IMR-90 (cell line): ENCODE measurements at regions not wholly inside any gene's neighbourhood (a gene's known extent, or its start where the extent isn't known, plus 50 kb on each side); places are given as distances from the start of the nearest gene placed in this dataset.

Experiments
- BHLHE40 ChIP-seq: fragments of 150-350 bp; IDR thresholded peaks from 2 replicates; pipeline ENCODE4 v1.6.1; 2016; ENCODE audit warnings: mild to moderate bottlenecking, low read depth, low read length
- CEBPB ChIP-seq: IDR thresholded peaks from 2 replicates; pipeline ENCODE4 v1.6.1; 2012; ENCODE audit warnings: low read depth, low read length, improper control_type of control experiment
- CTCF ChIP-seq: conservative IDR thresholded peaks from 2 replicates; pipeline ENCODE4 v1.5.1; 2012; ENCODE audit warnings: mild to moderate bottlenecking, low read depth, low read length, improper control_type of control experiment
- FOS ChIP-seq: fragments of 150-350 bp; IDR thresholded peaks from 2 replicates; pipeline ENCODE4 v1.6.1; 2016; ENCODE audit warnings: low read depth, low read length
- MAFK ChIP-seq: IDR thresholded peaks from 2 replicates; pipeline ENCODE4 v1.6.1; 2012; ENCODE audit warnings: low read depth, low read length, improper control_type of control experiment
- MAZ ChIP-seq: IDR thresholded peaks from 2 replicates; pipeline ENCODE4 v1.6.1; 2012; ENCODE audit warnings: low read depth, mild to moderate bottlenecking, low read length, improper control_type of control experiment, moderate library complexity, borderline replicate concordance
- MXI1 ChIP-seq: IDR thresholded peaks from 2 replicates; pipeline ENCODE4 v1.6.1; 2012; ENCODE audit warnings: low read depth, mild to moderate bottlenecking, low read length, moderate library complexity, borderline replicate concordance
- NFE2L2 ChIP-seq: fragments of 150-350 bp; IDR thresholded peaks from 2 replicates; pipeline ENCODE4 v1.6.1; 2016; ENCODE audit warnings: low read depth, mild to moderate bottlenecking, low read length
- POLR2A ChIP-seq: IDR thresholded peaks from 2 replicates; pipeline ENCODE4 v1.6.1; 2012; ENCODE audit warnings: mild to moderate bottlenecking, low read depth, low read length
- RCOR1 ChIP-seq: IDR thresholded peaks from 2 replicates; pipeline ENCODE4 v1.6.1; 2012; ENCODE audit warnings: mild to moderate bottlenecking, low read length, improper control_type of control experiment; ENCODE audit not compliant: insufficient replicate concordance
- RFX5 ChIP-seq: IDR thresholded peaks from 2 replicates; pipeline ENCODE4 v1.8.0; 2012; ENCODE audit warnings: low read depth, mild to moderate bottlenecking, low read length, moderate library complexity
- SMC3 ChIP-seq: fragments of 150-350 bp; IDR thresholded peaks from 2 replicates; pipeline ENCODE4 v1.6.1; 2016; ENCODE audit warnings: low read depth, mild to moderate bottlenecking, antibody characterized with exemption, low read length, moderate library complexity
- USF2 ChIP-seq: fragments of 150-350 bp; IDR thresholded peaks from 2 replicates; pipeline ENCODE4 v1.6.1; 2017; ENCODE audit warnings: mild to moderate bottlenecking, antibody characterized with exemption, low read length, low read depth

- no peak for TF ChIP-seq CTCF
- TF ChIP-seq USF2: no peak
- no peak for TF ChIP-seq BHLHE40
- TF ChIP-seq SMC3: no peak
- TF ChIP-seq CEBPB: no peak
- no peak for TF ChIP-seq MAFK
- no peak for TF ChIP-seq RFX5
- TF ChIP-seq POLR2A: no peak
- TF ChIP-seq NFE2L2: no peak
- no peak for TF ChIP-seq MAZ
- TF ChIP-seq MXI1: no peak
- TF ChIP-seq RCOR1: no peak
- TF ChIP-seq FOS: no peak
These were observed 174.5 kb downstream of the LINC00237 start for GRCh38 chr20:20931632-20932031.
